ENCODE measurements at regions not wholly inside any gene's neighbourhood (a gene's known extent, or its start where the extent isn't known, plus 50 kb on each side); places are given as distances from the start of the nearest gene placed in this dataset.
A peak's percentile ranks its signal among the peaks of the same experiment; 100 is the strongest.

GRCh38 chrX:9257718-9258420 is 207.0 kb upstream of the TBL1X start:
- H3K27ac Mint-ChIP-seq = peak overlapping the region; percentile 80

GRCh38 chrX:9258421-9259104 is 206.3 kb upstream of the TBL1X start:
- DNase-seq = no peak
- Mint-ChIP-seq H3K9me3 (peaks cover 9% of the 10 kb centered on the region), H3K27ac (no peak overlapping the region), H3K27me3 (no peaks in the 10 kb centered on the region), H3K36me3 (peaks cover 10% of the 10 kb centered on the region), H3K4me3 (no peak overlapping the region), H3K4me1 (peaks cover 37% of the 10 kb centered on the region)

More at GRCh38 chrX:9257718-9258420, 207.0 kb upstream of the TBL1X start:
- DNase-seq = peak; percentile 1
- Mint-ChIP-seq H3K4me3 (no peak overlapping the region), H3K4me1 (peaks cover 38% of the 10 kb centered on the region), H3K36me3 (peaks cover 10% of the 10 kb centered on the region), H3K27me3 (no peaks in the 10 kb centered on the region), H3K9me3 (peaks cover 9% of the 10 kb centered on the region)

GRCh38 chrX:9260603-9261002 is 204.3 kb upstream of the TBL1X start:
- H3K27ac Mint-ChIP-seq = peak overlapping the region; percentile 30
- H3K4me1 Mint-ChIP-seq = peaks cover 36% of the 10 kb centered on the region
- no peaks in the 10 kb centered on the region for H3K27me3 Mint-ChIP-seq
- peaks cover 9% of the 10 kb centered on the region for H3K9me3 Mint-ChIP-seq
- DNase-seq = no peak
- no peak overlapping the region for H3K4me3 Mint-ChIP-seq
- H3K36me3 Mint-ChIP-seq = peaks cover 10% of the 10 kb centered on the region

GRCh38 chrX:9267415-9267814 is 197.4 kb upstream of the TBL1X start:
- no peaks in the 10 kb centered on the region for H3K9me3 Mint-ChIP-seq
- H3K27ac Mint-ChIP-seq = no peak overlapping the region
- H3K36me3 Mint-ChIP-seq = no peaks in the 10 kb centered on the region
- H3K27me3 Mint-ChIP-seq = no peaks in the 10 kb centered on the region
- no peak overlapping the region for H3K4me3 Mint-ChIP-seq
- no peaks in the 10 kb centered on the region for H3K4me1 Mint-ChIP-seq
- no peak for DNase-seq

- Mint-ChIP-seq H3K9me3 (peaks cover 2% of the 10 kb centered on the region), H3K27me3 (no peaks in the 10 kb centered on the region), H3K36me3 (no peaks in the 10 kb centered on the region), H3K4me3 (no peak overlapping the region), H3K4me1 (no peaks in the 10 kb centered on the region), H3K27ac (no peak overlapping the region)
- no peak for DNase-seq
These were observed 195.7 kb upstream of the TBL1X start for GRCh38 chrX:9269134-9269533.

GRCh38 chrX:9271789-9272525 is 192.9 kb upstream of the TBL1X start:
- H3K36me3 Mint-ChIP-seq = no peaks in the 10 kb centered on the region
- H3K27me3 Mint-ChIP-seq = no peaks in the 10 kb centered on the region
- no peak for DNase-seq
- no peaks in the 10 kb centered on the region for H3K4me1 Mint-ChIP-seq
- no peak overlapping the region for H3K27ac Mint-ChIP-seq
- H3K9me3 Mint-ChIP-seq = peaks cover 2% of the 10 kb centered on the region
- H3K4me3 Mint-ChIP-seq = no peak overlapping the region

- Mint-ChIP-seq H3K27me3 (no peaks in the 10 kb centered on the region), H3K9me3 (peaks cover 2% of the 10 kb centered on the region), H3K27ac (no peak overlapping the region), H3K4me1 (peaks cover 3% of the 10 kb centered on the region), H3K36me3 (no peaks in the 10 kb centered on the region), H3K4me3 (no peak overlapping the region)
- no peak for DNase-seq
These were observed 191.1 kb upstream of the TBL1X start for GRCh38 chrX:9273744-9274143.

- H3K27me3 Mint-ChIP-seq = no peaks in the 10 kb centered on the region
- DNase-seq = no peak
- no peaks in the 10 kb centered on the region for H3K36me3 Mint-ChIP-seq
- peak overlapping the region; percentile 57 for H3K27ac Mint-ChIP-seq
- H3K4me1 Mint-ChIP-seq = peaks cover 25% of the 10 kb centered on the region
- H3K4me3 Mint-ChIP-seq = peak overlapping the region; percentile 5
- H3K9me3 Mint-ChIP-seq = no peaks in the 10 kb centered on the region
These were observed 186.2 kb upstream of the TBL1X start for GRCh38 chrX:9278475-9279233.

GRCh38 chrX:9279234-9279544 is 185.7 kb upstream of the TBL1X start:
- Mint-ChIP-seq H3K9me3 (no peaks in the 10 kb centered on the region), H3K27ac (peak overlapping the region; percentile 57), H3K27me3 (no peaks in the 10 kb centered on the region), H3K4me1 (peaks cover 28% of the 10 kb centered on the region), H3K4me3 (peak overlapping the region; percentile 5), H3K36me3 (no peaks in the 10 kb centered on the region)
- no peak for DNase-seq

- Mint-ChIP-seq H3K27ac (no peak overlapping the region), H3K27me3 (no peaks in the 10 kb centered on the region), H3K9me3 (no peaks in the 10 kb centered on the region), H3K4me1 (peaks cover 33% of the 10 kb centered on the region), H3K4me3 (no peak overlapping the region), H3K36me3 (no peaks in the 10 kb centered on the region)
- no peak for DNase-seq
These were observed 184.0 kb upstream of the TBL1X start for GRCh38 chrX:9280831-9281230.

- DNase-seq = no peak
- Mint-ChIP-seq H3K36me3 (no peaks in the 10 kb centered on the region), H3K27ac (no peak overlapping the region), H3K4me1 (peaks cover 42% of the 10 kb centered on the region), H3K27me3 (no peaks in the 10 kb centered on the region), H3K9me3 (no peaks in the 10 kb centered on the region), H3K4me3 (no peak overlapping the region)
These were observed 182.5 kb upstream of the TBL1X start for GRCh38 chrX:9282325-9282724.

- no peaks in the 10 kb centered on the region for H3K9me3 Mint-ChIP-seq
- peak overlapping the region; percentile 90 for H3K27ac Mint-ChIP-seq
- peak overlapping the region; percentile 48 for H3K4me3 Mint-ChIP-seq
- no peaks in the 10 kb centered on the region for H3K36me3 Mint-ChIP-seq
- peak; percentile 73 for DNase-seq
- no peaks in the 10 kb centered on the region for H3K27me3 Mint-ChIP-seq
- H3K4me1 Mint-ChIP-seq = peaks cover 31% of the 10 kb centered on the region
These were observed 179.5 kb upstream of the TBL1X start for GRCh38 chrX:9285342-9285771.

- Mint-ChIP-seq H3K9me3 (no peaks in the 10 kb centered on the region), H3K4me3 (no peak overlapping the region), H3K4me1 (peaks cover 31% of the 10 kb centered on the region), H3K36me3 (no peaks in the 10 kb centered on the region), H3K27ac (peak overlapping the region; percentile 90), H3K27me3 (no peaks in the 10 kb centered on the region)
- DNase-seq = no peak
These were observed 178.6 kb upstream of the TBL1X start for GRCh38 chrX:9286234-9286633.

GRCh38 chrX:9291629-9292028 is 173.2 kb upstream of the TBL1X start:
- DNase-seq = no peak
- Mint-ChIP-seq H3K27me3 (peaks cover 6% of the 10 kb centered on the region), H3K4me3 (no peak overlapping the region), H3K9me3 (no peaks in the 10 kb centered on the region), H3K36me3 (no peaks in the 10 kb centered on the region), H3K27ac (no peak overlapping the region), H3K4me1 (peaks cover 9% of the 10 kb centered on the region)

GRCh38 chrX:9293051-9293496 is 171.8 kb upstream of the TBL1X start:
- no peak overlapping the region for H3K4me3 Mint-ChIP-seq
- no peak for DNase-seq
- no peaks in the 10 kb centered on the region for H3K9me3 Mint-ChIP-seq
- H3K27ac Mint-ChIP-seq = no peak overlapping the region
- H3K27me3 Mint-ChIP-seq = peaks cover 6% of the 10 kb centered on the region
- peaks cover 9% of the 10 kb centered on the region for H3K4me1 Mint-ChIP-seq
- no peaks in the 10 kb centered on the region for H3K36me3 Mint-ChIP-seq
